ENCODE measurements at regions not wholly inside any gene's neighbourhood (a gene's known extent, or its start where the extent isn't known, plus 50 kb on each side); places are given as distances from the start of the nearest gene placed in this dataset.

- POLR2A ChIA-PET, result no interaction called here
- H3K4me1 ChIP-seq (ENCODE audit: control insufficient read depth, insufficient read depth, low read length), result no peaks in the 10 kb centered on the region
- CTCF ChIA-PET, result interaction anchor here (1.0 kb wide), 2 partner anchors 21 to 53 kb away, joined by 3 to 7 read pairs; no protein-coding TSS in a partner anchor
Measured at GRCh38 chr9:81826517-81826906, 101.7 kb upstream of the SPATA31D4 start.

More at GRCh38 chr9:81826517-81826906, 101.7 kb upstream of the SPATA31D4 start:
- Histone ChIP-seq H3K4me3 (ENCODE audit: low read depth, low read length) (no peak overlapping the region), H3K36me3 (ENCODE audit: control insufficient read depth in 2 of 2, insufficient read depth in 1 of 2, low read length in 2 of 2) (no peaks in the 10 kb centered on the region), H3K9me3 (ENCODE audit: control insufficient read depth, insufficient read depth, low read depth, low read length) (no peaks in the 10 kb centered on the region), H3K27ac (ENCODE audit: extremely low read depth, low read depth, low read length) (no peak overlapping the region)
- TF ChIP-seq KLF17 (tag by site-specific recombination; IDR thresholded peaks at IDR 0.05) (no peak), REST (tag by site-specific recombination; IDR thresholded peaks at IDR 0.05) (no peak), ZFP41 (tag by site-specific recombination; IDR thresholded peaks at IDR 0.05; ENCODE audit: borderline replicate concordance) (no peak), GLI4 (tag by site-specific recombination; IDR thresholded peaks at IDR 0.05) (no peak), ZNF280C (tag by site-specific recombination; IDR thresholded peaks at IDR 0.05) (no peak), KLF7 (tag by site-specific recombination; IDR thresholded peaks at IDR 0.05; ENCODE audit: borderline replicate concordance) (no peak), ZNF239 (tag by site-specific recombination; IDR thresholded peaks at IDR 0.05) (no peak), GLIS1 (tag by site-specific recombination; IDR thresholded peaks at IDR 0.05) (no peak), ZBTB26 (tag by site-specific recombination; optimal IDR thresholded peaks at IDR 0.05) (no peak), PRDM1 (tag by site-specific recombination; IDR thresholded peaks at IDR 0.05) (no peak), KLF16 (tag by site-specific recombination; IDR thresholded peaks at IDR 0.05) (no peak), ZNF335 (tag by site-specific recombination; conservative IDR thresholded peaks at IDR 0.05) (no peak), ZNF580 (tag by site-specific recombination; IDR thresholded peaks at IDR 0.05) (no peak), SALL2 (tag by site-specific recombination; IDR thresholded peaks at IDR 0.05; ENCODE audit: borderline replicate concordance) (no peak), ZNF621 (tag by site-specific recombination; IDR thresholded peaks at IDR 0.05) (no peak), HOXC10 (CRISPR knock-in tag; IDR thresholded peaks at IDR 0.05) (no peak), ZNF747 (tag by site-specific recombination; IDR thresholded peaks at IDR 0.05) (no peak)

Measured in HEK293 (cell line).